Ishikawa (cell line): ENCODE measurements at regions not wholly inside any gene's neighbourhood (a gene's known extent, or its start where the extent isn't known, plus 50 kb on each side); places are given as distances from the start of the nearest gene placed in this dataset.

Experiments
- CEBPB ChIP-seq: IDR thresholded peaks from 2 replicates; pipeline ENCODE4 v1.6.1; 2012
- EGR1 ChIP-seq: IDR thresholded peaks from 2 replicates; pipeline ENCODE4 v1.6.1; 2012
- EP300 ChIP-seq: IDR thresholded peaks from 2 replicates; pipeline ENCODE4 v1.6.1; 2012; ENCODE audit warnings: borderline replicate concordance
- NFIC ChIP-seq: IDR thresholded peaks from 2 replicates; pipeline ENCODE4 v1.6.1; 2012
- RAD21 ChIP-seq: IDR thresholded peaks from 2 replicates; pipeline ENCODE4 v1.6.1; 2012; ENCODE audit warnings: low read depth
- TEAD4 ChIP-seq: IDR thresholded peaks from 2 replicates; pipeline ENCODE4 v1.6.1; 2012
- TF ChIP-seq, protein P1 (sequence below): IDR thresholded peaks from 2 replicates; pipeline ENCODE4 v1.6.1; 2012
- TF ChIP-seq, protein P2 (sequence below): IDR thresholded peaks from 2 replicates; pipeline ENCODE4 v1.6.1; 2012; ENCODE audit warnings: low read depth, mild to moderate bottlenecking

DNA sequence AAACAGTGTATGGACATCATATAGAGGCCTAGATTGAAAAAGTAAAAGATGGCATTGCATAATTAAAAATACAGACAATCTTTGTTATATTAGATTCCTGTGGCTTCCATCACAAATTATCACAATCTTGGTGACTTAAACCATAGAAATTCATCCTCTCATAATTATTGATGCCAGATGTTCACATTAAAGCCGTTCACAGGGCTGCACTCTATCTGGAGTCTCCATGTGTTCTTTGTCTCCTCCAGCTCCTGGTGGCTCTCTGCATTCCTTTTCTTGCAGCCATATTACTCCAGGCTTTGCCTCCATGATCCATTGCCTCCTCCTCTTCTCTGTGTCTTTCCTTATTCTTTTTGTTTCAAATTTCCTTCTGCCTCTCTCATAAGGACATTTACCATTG lies 875.7 kb upstream of the USP15 start:
- TF ChIP-seq, protein P1, sequence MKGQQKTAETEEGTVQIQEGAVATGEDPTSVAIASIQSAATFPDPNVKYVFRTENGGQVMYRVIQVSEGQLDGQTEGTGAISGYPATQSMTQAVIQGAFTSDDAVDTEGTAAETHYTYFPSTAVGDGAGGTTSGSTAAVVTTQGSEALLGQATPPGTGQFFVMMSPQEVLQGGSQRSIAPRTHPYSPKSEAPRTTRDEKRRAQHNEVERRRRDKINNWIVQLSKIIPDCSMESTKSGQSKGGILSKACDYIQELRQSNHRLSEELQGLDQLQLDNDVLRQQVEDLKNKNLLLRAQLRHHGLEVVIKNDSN: no peak
- TF ChIP-seq RAD21: no peak
- no peak for TF ChIP-seq TEAD4
- no peak for TF ChIP-seq EGR1
- TF ChIP-seq EP300: no peak
- TF ChIP-seq CEBPB: no peak
- TF ChIP-seq, protein P2, sequence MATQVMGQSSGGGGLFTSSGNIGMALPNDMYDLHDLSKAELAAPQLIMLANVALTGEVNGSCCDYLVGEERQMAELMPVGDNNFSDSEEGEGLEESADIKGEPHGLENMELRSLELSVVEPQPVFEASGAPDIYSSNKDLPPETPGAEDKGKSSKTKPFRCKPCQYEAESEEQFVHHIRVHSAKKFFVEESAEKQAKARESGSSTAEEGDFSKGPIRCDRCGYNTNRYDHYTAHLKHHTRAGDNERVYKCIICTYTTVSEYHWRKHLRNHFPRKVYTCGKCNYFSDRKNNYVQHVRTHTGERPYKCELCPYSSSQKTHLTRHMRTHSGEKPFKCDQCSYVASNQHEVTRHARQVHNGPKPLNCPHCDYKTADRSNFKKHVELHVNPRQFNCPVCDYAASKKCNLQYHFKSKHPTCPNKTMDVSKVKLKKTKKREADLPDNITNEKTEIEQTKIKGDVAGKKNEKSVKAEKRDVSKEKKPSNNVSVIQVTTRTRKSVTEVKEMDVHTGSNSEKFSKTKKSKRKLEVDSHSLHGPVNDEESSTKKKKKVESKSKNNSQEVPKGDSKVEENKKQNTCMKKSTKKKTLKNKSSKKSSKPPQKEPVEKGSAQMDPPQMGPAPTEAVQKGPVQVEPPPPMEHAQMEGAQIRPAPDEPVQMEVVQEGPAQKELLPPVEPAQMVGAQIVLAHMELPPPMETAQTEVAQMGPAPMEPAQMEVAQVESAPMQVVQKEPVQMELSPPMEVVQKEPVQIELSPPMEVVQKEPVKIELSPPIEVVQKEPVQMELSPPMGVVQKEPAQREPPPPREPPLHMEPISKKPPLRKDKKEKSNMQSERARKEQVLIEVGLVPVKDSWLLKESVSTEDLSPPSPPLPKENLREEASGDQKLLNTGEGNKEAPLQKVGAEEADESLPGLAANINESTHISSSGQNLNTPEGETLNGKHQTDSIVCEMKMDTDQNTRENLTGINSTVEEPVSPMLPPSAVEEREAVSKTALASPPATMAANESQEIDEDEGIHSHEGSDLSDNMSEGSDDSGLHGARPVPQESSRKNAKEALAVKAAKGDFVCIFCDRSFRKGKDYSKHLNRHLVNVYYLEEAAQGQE: no peak
- TF ChIP-seq NFIC: no peak
